GM23338 (cell line): ENCODE measurements at regions not wholly inside any gene's neighbourhood (a gene's known extent, or its start where the extent isn't known, plus 50 kb on each side); places are given as distances from the start of the nearest gene placed in this dataset.
A peak's percentile ranks its signal among the peaks of the same experiment; 100 is the strongest.

Source experiments
- ATAC-seq: fragments of 200-7000 bp; cut with Tn5 transposase; 3 replicates; pipeline ENCODE4 v1.9.1; 2020
- DNase-seq: peaks from one replicate; pipeline ENCODE4 v3.0.0-alpha.2; 2015; ENCODE audit warnings: low spot score
- H2AFZ ChIP-seq: fragments of 200-600 bp; sonication (generic); 2 replicates; pipeline ENCODE4 v1.8.0; 2016; ENCODE audit warnings: antibody characterized with exemption, mild to moderate bottlenecking, moderate library complexity
- H3F3A ChIP-seq: fragments of 200-600 bp; sonication (generic); replicated peaks from 2 replicates; pipeline ENCODE4 v1.8.0; 2017; ENCODE audit warnings: antibody characterized with exemption, mixed run types, low read depth
- H3K27ac ChIP-seq: fragments of 200-600 bp; sonication (generic); 2 replicates; pipeline ENCODE4 v1.6.1; 2016; ENCODE audit warnings: low read depth
- H3K27me3 ChIP-seq: fragments of 200-600 bp; sonication (generic); 2 replicates; pipeline ENCODE4 v1.8.0; 2016; ENCODE audit warnings: mild to moderate bottlenecking, mixed run types, moderate library complexity; ENCODE audit not compliant: insufficient read depth
- H3K36me3 ChIP-seq: fragments of 200-600 bp; sonication (generic); 2 replicates; pipeline ENCODE4 v1.8.0; 2016; ENCODE audit warnings: mild to moderate bottlenecking; ENCODE audit not compliant: insufficient read depth
- H3K4me1 ChIP-seq: fragments of 200-600 bp; sonication (generic); 2 replicates; pipeline ENCODE4 v1.8.0; 2016; ENCODE audit warnings: mild to moderate bottlenecking, moderate library complexity; ENCODE audit not compliant: insufficient read depth
- H3K4me2 ChIP-seq: fragments of 200-600 bp; sonication (generic); 2 replicates; pipeline ENCODE4 v1.7.1; 2017; ENCODE audit warnings: mixed run types
- H3K4me3 ChIP-seq: fragments of 200-600 bp; sonication (generic); 2 replicates; pipeline ENCODE4 v1.6.1; 2016; ENCODE audit warnings: mixed run types
- H3K79me2 ChIP-seq: fragments of 200-600 bp; sonication (generic); replicated peaks from 2 replicates; pipeline ENCODE4 v1.8.0; 2017; ENCODE audit warnings: mild to moderate bottlenecking; ENCODE audit not compliant: insufficient read depth
- H3K9me2 ChIP-seq: fragments of 200-600 bp; sonication (generic); 2 replicates; pipeline ENCODE4 v1.8.0; 2017; ENCODE audit not compliant: insufficient read depth
- H4K20me1 ChIP-seq: fragments of 200-600 bp; sonication (generic); replicated peaks from 2 replicates; pipeline ENCODE4 v1.8.0; 2017; ENCODE audit warnings: mild to moderate bottlenecking; ENCODE audit not compliant: insufficient read depth
- H3K27ac Mint-ChIP-seq: 2 replicates; pipeline ENCODE4 v1.8.0; 2020; ENCODE audit warnings: inconsistent platforms, mild to moderate bottlenecking, moderate library complexity, mixed read lengths
- H3K27me3 Mint-ChIP-seq: 3 replicates; pipeline ENCODE4 v1.8.0; 2022; ENCODE audit warnings: low read depth, mild to moderate bottlenecking, moderate library complexity, mixed read lengths, inconsistent platforms; ENCODE audit not compliant: insufficient read depth, poor library complexity
- H3K36me3 Mint-ChIP-seq: 3 replicates; pipeline ENCODE4 v1.8.0; 2021; ENCODE audit warnings: low read depth, mild to moderate bottlenecking, inconsistent platforms, moderate library complexity, mixed read lengths
- H3K4me1 Mint-ChIP-seq: 3 replicates; pipeline ENCODE4 v1.8.0; 2020; ENCODE audit warnings: mild to moderate bottlenecking, inconsistent platforms, mixed read lengths
- H3K4me3 Mint-ChIP-seq: 3 replicates; pipeline ENCODE4 v1.8.0; 2021; ENCODE audit warnings: moderate library complexity, mild to moderate bottlenecking, inconsistent platforms, mixed read lengths
- H3K9me3 Mint-ChIP-seq: 3 replicates; pipeline ENCODE4 v1.8.0; 2020; ENCODE audit warnings: moderate library complexity, mild to moderate bottlenecking, inconsistent platforms, mixed read lengths
- CREB1 ChIP-seq: fragments of 250-450 bp; sonication (Bioruptor Pico); IDR thresholded peaks from 2 replicates; pipeline ENCODE4 v1.5.0; 2020; ENCODE audit warnings: low read depth, mild to moderate bottlenecking, moderate library complexity
- ETS1 ChIP-seq: IDR thresholded peaks from 2 replicates; pipeline ENCODE4 v1.6.1; 2016; ENCODE audit warnings: antibody characterized with exemption
- EZH2 ChIP-seq: fragments of 200-600 bp; sonication (generic); IDR thresholded peaks from one replicate; pipeline ENCODE4 v1.8.0; 2017; ENCODE audit warnings: antibody characterized with exemption, mild to moderate bottlenecking, low read depth; ENCODE audit not compliant: unreplicated experiment
- EZH2phosphoT487 ChIP-seq: fragments of 200-600 bp; sonication (generic); IDR thresholded peaks from one replicate; pipeline ENCODE4 v1.8.1; 2018; ENCODE audit warnings: antibody characterized with exemption; ENCODE audit not compliant: unreplicated experiment
- JUNB ChIP-seq: IDR thresholded peaks from one replicate; pipeline ENCODE4 v1.6.1; 2016; ENCODE audit warnings: antibody characterized with exemption; ENCODE audit not compliant: unreplicated experiment
- NANOG ChIP-seq: IDR thresholded peaks from 2 replicates; pipeline ENCODE4 v1.6.1; 2016; ENCODE audit warnings: antibody characterized with exemption, borderline replicate concordance
- POLR2AphosphoS5 ChIP-seq: IDR thresholded peaks from 2 replicates; pipeline ENCODE4 v1.6.1; 2016; ENCODE audit warnings: antibody characterized with exemption, low read depth
- REST ChIP-seq: IDR thresholded peaks from one replicate; pipeline ENCODE4 v1.6.1; 2018; ENCODE audit warnings: antibody characterized with exemption; ENCODE audit not compliant: unreplicated experiment
- STAT1 ChIP-seq: IDR thresholded peaks from one replicate; pipeline ENCODE4 v1.6.1; 2016; ENCODE audit warnings: antibody characterized with exemption; ENCODE audit not compliant: unreplicated experiment
- ZNF114 ChIP-seq: fragments of 250-450 bp; sonication (Bioruptor Pico); IDR thresholded peaks from 2 replicates; pipeline ENCODE4 v1.5.0; 2020; ENCODE audit warnings: mild to moderate bottlenecking, moderate library complexity
- ZNF331 ChIP-seq: fragments of 250-450 bp; sonication (Bioruptor Pico); IDR thresholded peaks from 2 replicates; pipeline ENCODE4 v1.5.0; 2020; ENCODE audit warnings: low read depth, mild to moderate bottlenecking, moderate library complexity
- TF ChIP-seq, protein P1 (sequence below), 2 experiments: fragments of 200-600 bp in 1 of 2; sonication (generic) in 1 of 2; conservative IDR thresholded peaks; 2 replicates each; pipeline versions ENCODE4 v1.5.1 to v1.6.1; 2016 to 2017; ENCODE audit warnings: antibody characterized with exemption in 2 of 2, low read depth in 2 of 2, mild to moderate bottlenecking in 2 of 2, moderate library complexity in 1 of 2

- TF ChIP-seq REST = no peak
- no peak for TF ChIP-seq EZH2phosphoT487
- TF ChIP-seq, protein P1, sequence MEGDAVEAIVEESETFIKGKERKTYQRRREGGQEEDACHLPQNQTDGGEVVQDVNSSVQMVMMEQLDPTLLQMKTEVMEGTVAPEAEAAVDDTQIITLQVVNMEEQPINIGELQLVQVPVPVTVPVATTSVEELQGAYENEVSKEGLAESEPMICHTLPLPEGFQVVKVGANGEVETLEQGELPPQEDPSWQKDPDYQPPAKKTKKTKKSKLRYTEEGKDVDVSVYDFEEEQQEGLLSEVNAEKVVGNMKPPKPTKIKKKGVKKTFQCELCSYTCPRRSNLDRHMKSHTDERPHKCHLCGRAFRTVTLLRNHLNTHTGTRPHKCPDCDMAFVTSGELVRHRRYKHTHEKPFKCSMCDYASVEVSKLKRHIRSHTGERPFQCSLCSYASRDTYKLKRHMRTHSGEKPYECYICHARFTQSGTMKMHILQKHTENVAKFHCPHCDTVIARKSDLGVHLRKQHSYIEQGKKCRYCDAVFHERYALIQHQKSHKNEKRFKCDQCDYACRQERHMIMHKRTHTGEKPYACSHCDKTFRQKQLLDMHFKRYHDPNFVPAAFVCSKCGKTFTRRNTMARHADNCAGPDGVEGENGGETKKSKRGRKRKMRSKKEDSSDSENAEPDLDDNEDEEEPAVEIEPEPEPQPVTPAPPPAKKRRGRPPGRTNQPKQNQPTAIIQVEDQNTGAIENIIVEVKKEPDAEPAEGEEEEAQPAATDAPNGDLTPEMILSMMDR (conservative IDR thresholded peaks at IDR 0.05; ENCODE audit: low read depth in 2 of 2) = no peak
- TF ChIP-seq STAT1 = no peak
- no peak for TF ChIP-seq EZH2
- TF ChIP-seq NANOG = no peak
- no peak for TF ChIP-seq ZNF331 (CRISPR knock-in tag)
- TF ChIP-seq ETS1 = no peak
- TF ChIP-seq CREB1 (CRISPR knock-in tag) = no peak
Observed at GRCh38 chr10:128695931-128696330, 569.7 kb upstream of the MKI67 start (continued).

GRCh38 chr10:128697437-128697836, 571.2 kb upstream of the MKI67 start:
- no peak overlapping the region for H3K27ac Mint-ChIP-seq
- no peaks in the 10 kb centered on the region for H3K9me3 Mint-ChIP-seq
- peaks cover 23% of the 10 kb centered on the region for H3K4me1 ChIP-seq
- DNase-seq (no peak), ATAC-seq (no peak; the same call in 2 of the 3 replicates)
- H3K27me3 Mint-ChIP-seq = peaks cover 4% of the 10 kb centered on the region
- no peak overlapping the region for H3K4me2 ChIP-seq
- TF ChIP-seq REST (no peak), EZH2 (no peak), CREB1 (CRISPR knock-in tag) (no peak), ZNF114 (CRISPR knock-in tag) (no peak), NANOG (no peak), EZH2phosphoT487 (no peak), ETS1 (no peak), JUNB (no peak), POLR2AphosphoS5 (no peak), ZNF331 (CRISPR knock-in tag) (no peak)
- H3K4me3 Mint-ChIP-seq = no peak overlapping the region
- peak overlapping the region; percentile 89 for H2AFZ ChIP-seq
- no peaks in the 10 kb centered on the region for H3K36me3 Mint-ChIP-seq
- H3K4me1 Mint-ChIP-seq = peaks cover 34% of the 10 kb centered on the region
- H3K36me3 ChIP-seq = no peaks in the 10 kb centered on the region
- H3K27ac ChIP-seq = no peak overlapping the region
- H3K79me2 ChIP-seq = no peaks in the 10 kb centered on the region
- no peaks in the 10 kb centered on the region for H3F3A ChIP-seq
- no peaks in the 10 kb centered on the region for H4K20me1 ChIP-seq
- no peak overlapping the region for H3K4me3 ChIP-seq
- H3K9me2 ChIP-seq = no peaks in the 10 kb centered on the region; the same call in 1 of the 2 replicates
- H3K27me3 ChIP-seq = no peaks in the 10 kb centered on the region
